Prostate gland (tissue), 2 donors: ENCODE measurements at regions not wholly inside any gene's neighbourhood (a gene's known extent, or its start where the extent isn't known, plus 50 kb on each side); places are given as distances from the start of the nearest gene placed in this dataset.

Source experiments
- POLR2A ChIP-seq: fragments of 450-650 bp; IDR thresholded peaks from one replicate; pipeline ENCODE4 v1.6.1; 2016; ENCODE audit warnings: antibody characterized with exemption, mild to moderate bottlenecking
- TF ChIP-seq, protein P1 (sequence below), 4 experiments: fragments of 200-600 bp in 2 of 4; fragments of 450-650 bp in 2 of 4; sonication (generic) in 2 of 4; IDR thresholded peaks; 1 replicate in 3 of 4; 2 replicates in 1 of 4; pipeline ENCODE4 v1.5.1; 2016 to 2019; ENCODE audit warnings: antibody characterized with exemption in 4 of 4, mild to moderate bottlenecking in 2 of 4, moderate library complexity in 2 of 4

DNA sequence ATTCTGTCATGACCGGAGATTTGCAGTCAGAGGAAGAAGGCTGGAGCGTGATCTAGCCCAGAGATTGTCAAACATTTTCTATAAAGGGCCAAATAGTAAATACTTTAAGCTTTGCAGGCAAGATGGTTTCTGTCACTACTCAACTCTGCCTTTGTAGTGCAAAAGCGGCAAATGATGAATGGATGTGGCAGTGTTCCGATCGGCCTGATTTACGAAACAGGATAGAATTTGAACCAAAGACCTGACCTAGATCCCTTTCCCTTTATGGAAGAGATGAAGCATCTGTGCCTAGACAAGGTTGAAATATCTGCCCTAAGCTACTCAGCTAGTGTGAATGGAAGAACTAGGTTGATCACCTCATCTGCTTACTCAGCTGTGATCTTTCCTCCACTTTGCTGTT is 209.5 kb downstream of the YTHDC2 start:
- TF ChIP-seq, protein P1, sequence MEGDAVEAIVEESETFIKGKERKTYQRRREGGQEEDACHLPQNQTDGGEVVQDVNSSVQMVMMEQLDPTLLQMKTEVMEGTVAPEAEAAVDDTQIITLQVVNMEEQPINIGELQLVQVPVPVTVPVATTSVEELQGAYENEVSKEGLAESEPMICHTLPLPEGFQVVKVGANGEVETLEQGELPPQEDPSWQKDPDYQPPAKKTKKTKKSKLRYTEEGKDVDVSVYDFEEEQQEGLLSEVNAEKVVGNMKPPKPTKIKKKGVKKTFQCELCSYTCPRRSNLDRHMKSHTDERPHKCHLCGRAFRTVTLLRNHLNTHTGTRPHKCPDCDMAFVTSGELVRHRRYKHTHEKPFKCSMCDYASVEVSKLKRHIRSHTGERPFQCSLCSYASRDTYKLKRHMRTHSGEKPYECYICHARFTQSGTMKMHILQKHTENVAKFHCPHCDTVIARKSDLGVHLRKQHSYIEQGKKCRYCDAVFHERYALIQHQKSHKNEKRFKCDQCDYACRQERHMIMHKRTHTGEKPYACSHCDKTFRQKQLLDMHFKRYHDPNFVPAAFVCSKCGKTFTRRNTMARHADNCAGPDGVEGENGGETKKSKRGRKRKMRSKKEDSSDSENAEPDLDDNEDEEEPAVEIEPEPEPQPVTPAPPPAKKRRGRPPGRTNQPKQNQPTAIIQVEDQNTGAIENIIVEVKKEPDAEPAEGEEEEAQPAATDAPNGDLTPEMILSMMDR (IDR thresholded peaks at IDR 0.05) = no peak
- TF ChIP-seq POLR2A = no peak
